Erythroblast (primary cell): ENCODE measurements at regions not wholly inside any gene's neighbourhood (a gene's known extent, or its start where the extent isn't known, plus 50 kb on each side); places are given as distances from the start of the nearest gene placed in this dataset.

Source experiments
- DNase-seq, 2 experiments: peaks; one replicate each; lab custom pipeline; 2025; lab: John Stamatoyannopoulos, UW
- GATA1 ChIP-seq: IDR thresholded peaks from 2 replicates; pipeline ENCODE4 v1.6.1; 2011; ENCODE audit warnings: low read depth, mild to moderate bottlenecking, control low read depth, low read length, moderate library complexity
- POLR2A ChIP-seq: IDR thresholded peaks from 2 replicates; pipeline ENCODE4 v1.6.1; 2011; ENCODE audit warnings: mild to moderate bottlenecking, low read length

- TF ChIP-seq GATA1 (no peak), POLR2A (no peak)
These were observed 55.8 kb upstream of the CDH6 start for GRCh38 chr5:31137676-31138075.

GRCh38 chr5:31135542-31135941 is 57.9 kb upstream of the CDH6 start:
- DNase-seq, result no peak
- TF ChIP-seq POLR2A, result no peak
- TF ChIP-seq GATA1, result no peak

More at GRCh38 chr5:31137676-31138075, 55.8 kb upstream of the CDH6 start:
- DNase-seq, result no peak

- no peak for DNase-seq
- TF ChIP-seq GATA1, result no peak
- no peak for TF ChIP-seq POLR2A
These were observed 60.0 kb upstream of the CDH6 start for GRCh38 chr5:31133488-31133887.

GRCh38 chr5:31131381-31131891 is 62.0 kb upstream of the CDH6 start:
- no peak for DNase-seq
- TF ChIP-seq GATA1 (no peak), POLR2A (no peak)

GRCh38 chr5:31130676-31131075 is 62.8 kb upstream of the CDH6 start:
- TF ChIP-seq POLR2A (no peak), GATA1 (no peak)

GRCh38 chr5:31124651-31125305 is 68.7 kb upstream of the CDH6 start:
- TF ChIP-seq POLR2A (no peak), GATA1 (no peak)
- peak in 1 of 2 experiments; percentile 23 for DNase-seq

More at GRCh38 chr5:31130676-31131075, 62.8 kb upstream of the CDH6 start:
- no peak for DNase-seq

GRCh38 chr5:31124026-31124425 is 69.5 kb upstream of the CDH6 start:
- DNase-seq, result no peak
- no peak for TF ChIP-seq POLR2A
- TF ChIP-seq GATA1, result no peak

- TF ChIP-seq POLR2A (no peak), GATA1 (no peak)
- no peak for DNase-seq
These were observed 70.2 kb upstream of the CDH6 start for GRCh38 chr5:31122998-31123951.

- TF ChIP-seq POLR2A (no peak), GATA1 (no peak)
- no peak for DNase-seq
These were observed 72.3 kb upstream of the CDH6 start for GRCh38 chr5:31121224-31121623.

- DNase-seq, result no peak
- TF ChIP-seq POLR2A (no peak), GATA1 (no peak)
These were observed 72.9 kb upstream of the CDH6 start for GRCh38 chr5:31120642-31120948.

GRCh38 chr5:31119938-31120641 is 73.4 kb upstream of the CDH6 start:
- TF ChIP-seq POLR2A (no peak), GATA1 (no peak)

GRCh38 chr5:31116466-31117031 is 76.9 kb upstream of the CDH6 start:
- no peak for DNase-seq
- no peak for TF ChIP-seq POLR2A
- no peak for TF ChIP-seq GATA1

More at GRCh38 chr5:31119938-31120641, 73.4 kb upstream of the CDH6 start:
- no peak for DNase-seq

- TF ChIP-seq GATA1, result no peak
- TF ChIP-seq POLR2A, result no peak
These were observed 78.7 kb upstream of the CDH6 start for GRCh38 chr5:31114817-31115216.

More at GRCh38 chr5:31114817-31115216, 78.7 kb upstream of the CDH6 start:
- DNase-seq, result no peak
